GM12878 (cell line): ENCODE measurements at regions not wholly inside any gene's neighbourhood (a gene's known extent, or its start where the extent isn't known, plus 50 kb on each side); places are given as distances from the start of the nearest gene placed in this dataset.

Experiments
- ATAC-seq: fragments of 200-7000 bp; cut with Tn5 transposase; 3 replicates; pipeline ENCODE4 v1.9.1; 2020; ENCODE audit warnings: mild to moderate bottlenecking, moderate library complexity
- BruUV-seq: library from RNA; stranded (reverse); fragments of 400-500 nt; replicated peaks from 2 replicates; lab custom pipeline; 2021; lab: Mats Ljungman, UMichigan
- CTCF ChIA-PET: fragments of 300-600 bp; sonication (Branson Sonifier 250); formaldehyde crosslinking; extraction: SDS; loops from one replicate; lab custom pipeline; 2021; ENCODE audit warnings: inconsistent platforms; lab: Yijun Ruan, JAX
- POLR2A ChIA-PET: fragments of 350-600 bp; formaldehyde crosslinking; extraction: SDS; loops from one replicate; lab custom pipeline; 2021; ENCODE audit warnings: inconsistent platforms; lab: Charles Lee
- RAD21 ChIA-PET: fragments of 300-600 bp; sonication (Branson Sonifier 250); formaldehyde crosslinking; loops from one replicate; lab custom pipeline; 2023; ENCODE audit warnings: antibody characterized with exemption; ENCODE audit not compliant: unreplicated experiment; lab: Charles Lee
- SMC1A ChIA-PET: fragments of 300-600 bp; sonication (Branson Sonifier 250); formaldehyde crosslinking; loops from one replicate; lab custom pipeline; 2023; ENCODE audit not compliant: unreplicated experiment, uncharacterized antibody; lab: Charles Lee
- DNase-seq: peaks from one replicate; pipeline ENCODE4 v3.0.0-alpha.2; 2011; ENCODE audit warnings: low read depth, low spot score
- FAIRE-seq: peaks from 3 replicates; lab custom pipeline; 2011; peaks lifted over from hg19 to GRCh38; lab: Jason Lieb, UNC
- H2AFZ ChIP-seq: 2 replicates; pipeline ENCODE4 v1.6.0; 2011; ENCODE audit warnings: low read depth, low read length, control low read depth; ENCODE audit not compliant: control insufficient read depth
- H3K27ac ChIP-seq: 2 replicates; pipeline ENCODE4 v1.5.1; 2011; ENCODE audit warnings: control low read depth; ENCODE audit not compliant: control insufficient read depth, insufficient read depth
- H3K27me3 ChIP-seq, 2 experiments: replicated peaks in 1 of 2; 2 replicates each; pipeline versions ENCODE4 v1.6.0 to v1.6.1; 2011; ENCODE audit warnings: low read length in 1 of 2; ENCODE audit not compliant: control insufficient read depth in 2 of 2, insufficient read depth in 2 of 2
- H3K36me3 ChIP-seq, 2 experiments: 2 replicates each; pipeline ENCODE4 v1.5.1; 2011; ENCODE audit warnings: low read length in 1 of 2; ENCODE audit not compliant: control insufficient read depth in 2 of 2, insufficient read depth in 2 of 2
- H3K4me1 ChIP-seq: 2 replicates; pipeline ENCODE4 v1.6.1; 2011; ENCODE audit warnings: mild to moderate bottlenecking, low read length, moderate library complexity, mixed read lengths; ENCODE audit not compliant: control insufficient read depth, insufficient read depth
- H3K4me2 ChIP-seq: 2 replicates; pipeline ENCODE4 v1.6.0; 2011; ENCODE audit warnings: control low read depth; ENCODE audit not compliant: control insufficient read depth, insufficient read depth
- H3K4me3 ChIP-seq: fragments of 200-600 bp; sonication (generic); 2 replicates; pipeline ENCODE4 v1.5.1; 2016
- H3K79me2 ChIP-seq: 2 replicates; pipeline ENCODE4 v1.6.0; 2011; ENCODE audit warnings: low read length; ENCODE audit not compliant: control insufficient read depth, insufficient read depth
- H3K9ac ChIP-seq: 2 replicates; pipeline ENCODE4 v1.8.0; 2011; ENCODE audit warnings: low read length, control low read depth, mixed read lengths; ENCODE audit not compliant: control insufficient read depth, insufficient read depth
- H3K9me3 ChIP-seq: replicated peaks from 3 replicates; pipeline ENCODE4 v1.5.1; 2011; ENCODE audit warnings: mild to moderate bottlenecking, low read length; ENCODE audit not compliant: control insufficient read depth, insufficient read depth
- H4K20me1 ChIP-seq: 2 replicates; pipeline ENCODE4 v1.6.0; 2011; ENCODE audit not compliant: control insufficient read depth, insufficient read depth
- ELK1 ChIP-seq: IDR thresholded peaks from 2 replicates; pipeline ENCODE4 v1.6.1; 2012; ENCODE audit warnings: low read depth, low read length, improper control_type of control experiment
- REST ChIP-seq: IDR thresholded peaks from 2 replicates; pipeline ENCODE4 v1.6.1; 2012; ENCODE audit warnings: mild to moderate bottlenecking, low read depth, low read length
- WGBS: methylation state at CpG from one replicate; pipeline ENCODE4 v1.1.6; 2016; ENCODE audit warnings: low lambda C conversion rate; ENCODE audit not compliant: insufficient replicate concordance, insufficient coverage; ENCODE audit errors: missing lambda C conversion rate; 5-methylcytosine and 5-hydroxymethylcytosine counted together
- in situ Hi-C: fragments of 300-500 bp; cut with MboI; formaldehyde crosslinking; loops from 9 replicates; pipeline ENCODE4 v1.14.3; 2018; ENCODE audit warnings: mixed read lengths
- intact Hi-C: fragments of 100-400 bp; cut with micrococcal nuclease; formaldehyde crosslinking; loops from one replicate; pipeline ENCODE4 v1.14.2; 2022; ENCODE audit not compliant: unreplicated experiment
- TF ChIP-seq, protein P1 (sequence below): fragments of 450-650 bp; formaldehyde crosslinking; IDR thresholded peaks from 2 replicates; pipeline ENCODE4 v1.4.0; 2020; ENCODE audit warnings: mild to moderate bottlenecking, moderate library complexity

GRCh38 chr3:74850381-74850780 is 235.9 kb upstream of the CNTN3 start (continued):
- TF ChIP-seq ELK1 (no peak), REST (no peak)

- BruUV-seq = no TSS peak
- Histone ChIP-seq H3K36me3 (no peaks in the 10 kb centered on the region), H3K27me3 (no peaks in the 10 kb centered on the region), H3K4me1 (no peaks in the 10 kb centered on the region), H3K9me3 (no peaks in the 10 kb centered on the region), H2AFZ (no peak overlapping the region), H3K27ac (no peak overlapping the region), H3K79me2 (no peaks in the 10 kb centered on the region), H3K9ac (no peak overlapping the region), H4K20me1 (no peaks in the 10 kb centered on the region), H3K4me2 (no peak overlapping the region), H3K4me3 (no peak overlapping the region)
- intact Hi-C loops (no loop called here), in situ Hi-C loops (no loop called here)
- FAIRE-seq (no peak), DNase-seq (no peak), ATAC-seq (no peak)
- ChIA-PET SMC1A (no interaction called here), POLR2A (no interaction called here), CTCF (no interaction called here), RAD21 (no interaction called here)
- whole genome bisulfite sequencing = 49% methylated on average over 4 of the region's 4 CpGs
- TF ChIP-seq, protein P1, sequence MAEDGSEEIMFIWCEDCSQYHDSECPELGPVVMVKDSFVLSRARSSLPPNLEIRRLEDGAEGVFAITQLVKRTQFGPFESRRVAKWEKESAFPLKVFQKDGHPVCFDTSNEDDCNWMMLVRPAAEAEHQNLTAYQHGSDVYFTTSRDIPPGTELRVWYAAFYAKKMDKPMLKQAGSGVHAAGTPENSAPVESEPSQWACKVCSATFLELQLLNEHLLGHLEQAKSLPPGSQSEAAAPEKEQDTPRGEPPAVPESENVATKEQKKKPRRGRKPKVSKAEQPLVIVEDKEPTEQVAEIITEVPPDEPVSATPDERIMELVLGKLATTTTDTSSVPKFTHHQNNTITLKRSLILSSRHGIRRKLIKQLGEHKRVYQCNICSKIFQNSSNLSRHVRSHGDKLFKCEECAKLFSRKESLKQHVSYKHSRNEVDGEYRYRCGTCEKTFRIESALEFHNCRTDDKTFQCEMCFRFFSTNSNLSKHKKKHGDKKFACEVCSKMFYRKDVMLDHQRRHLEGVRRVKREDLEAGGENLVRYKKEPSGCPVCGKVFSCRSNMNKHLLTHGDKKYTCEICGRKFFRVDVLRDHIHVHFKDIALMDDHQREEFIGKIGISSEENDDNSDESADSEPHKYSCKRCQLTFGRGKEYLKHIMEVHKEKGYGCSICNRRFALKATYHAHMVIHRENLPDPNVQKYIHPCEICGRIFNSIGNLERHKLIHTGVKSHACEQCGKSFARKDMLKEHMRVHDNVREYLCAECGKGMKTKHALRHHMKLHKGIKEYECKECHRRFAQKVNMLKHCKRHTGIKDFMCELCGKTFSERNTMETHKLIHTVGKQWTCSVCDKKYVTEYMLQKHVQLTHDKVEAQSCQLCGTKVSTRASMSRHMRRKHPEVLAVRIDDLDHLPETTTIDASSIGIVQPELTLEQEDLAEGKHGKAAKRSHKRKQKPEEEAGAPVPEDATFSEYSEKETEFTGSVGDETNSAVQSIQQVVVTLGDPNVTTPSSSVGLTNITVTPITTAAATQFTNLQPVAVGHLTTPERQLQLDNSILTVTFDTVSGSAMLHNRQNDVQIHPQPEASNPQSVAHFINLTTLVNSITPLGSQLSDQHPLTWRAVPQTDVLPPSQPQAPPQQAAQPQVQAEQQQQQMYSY (CRISPR knock-in tag) = no peak
Measured at GRCh38 chr3:74847093-74847492, 232.6 kb upstream of the CNTN3 start.
